H1 (cell line): ENCODE measurements at regions not wholly inside any gene's neighbourhood (a gene's known extent, or its start where the extent isn't known, plus 50 kb on each side); places are given as distances from the start of the nearest gene placed in this dataset.

Experiments used
- CHD1 ChIP-seq: IDR thresholded peaks from 2 replicates; pipeline ENCODE4 v1.6.1; 2012; ENCODE audit warnings: low read depth, low read length, improper control_type of control experiment
- GTF2F1 ChIP-seq: IDR thresholded peaks from 2 replicates; pipeline ENCODE4 v1.6.1; 2012; ENCODE audit warnings: low read depth, low read length, improper control_type of control experiment, borderline replicate concordance
- USF2 ChIP-seq: IDR thresholded peaks from 2 replicates; pipeline ENCODE4 v1.6.1; 2011; ENCODE audit warnings: low read length, improper control_type of control experiment

GRCh38 chr4:100796332-100796731, 278.5 kb upstream of the EMCN start (continued):
- no peak for TF ChIP-seq CHD1
- no peak for TF ChIP-seq USF2
- TF ChIP-seq GTF2F1: no peak
